ENCODE measurements at regions not wholly inside any gene's neighbourhood (a gene's known extent, or its start where the extent isn't known, plus 50 kb on each side); places are given as distances from the start of the nearest gene placed in this dataset.

GRCh38 chr1:114219172-114219868 is 65.7 kb upstream of the SYT6 start:
- no peak for DNase-seq

- no peak for DNase-seq
Observed at GRCh38 chr1:114218361-114219171, 64.9 kb upstream of the SYT6 start.

GRCh38 chr1:114216431-114217173 is 62.9 kb upstream of the SYT6 start:
- DNase-seq: no peak

DNA sequence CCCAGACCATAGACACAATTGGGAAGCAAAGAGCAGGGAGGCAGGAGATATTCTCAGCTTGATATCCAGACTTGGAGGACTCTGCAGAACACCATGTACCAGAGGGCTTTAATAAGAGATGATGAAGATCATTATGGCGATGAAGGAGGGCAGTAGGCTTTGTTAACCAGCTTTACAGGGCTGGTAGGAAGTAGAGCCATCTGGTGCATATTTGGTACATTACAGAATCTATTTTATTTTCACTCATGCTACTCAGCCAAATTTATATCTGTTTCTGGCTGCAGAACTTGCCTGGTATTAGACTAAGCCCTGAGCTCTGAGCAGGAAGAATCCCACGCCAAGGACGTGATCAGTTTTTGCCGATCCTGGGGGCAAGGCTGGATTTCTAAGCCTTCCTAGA is 61.8 kb upstream of the SYT6 start:
- no peak for DNase-seq

GRCh38 chr1:114214016-114214415 is 60.3 kb upstream of the SYT6 start:
- no peak for DNase-seq

DNA sequence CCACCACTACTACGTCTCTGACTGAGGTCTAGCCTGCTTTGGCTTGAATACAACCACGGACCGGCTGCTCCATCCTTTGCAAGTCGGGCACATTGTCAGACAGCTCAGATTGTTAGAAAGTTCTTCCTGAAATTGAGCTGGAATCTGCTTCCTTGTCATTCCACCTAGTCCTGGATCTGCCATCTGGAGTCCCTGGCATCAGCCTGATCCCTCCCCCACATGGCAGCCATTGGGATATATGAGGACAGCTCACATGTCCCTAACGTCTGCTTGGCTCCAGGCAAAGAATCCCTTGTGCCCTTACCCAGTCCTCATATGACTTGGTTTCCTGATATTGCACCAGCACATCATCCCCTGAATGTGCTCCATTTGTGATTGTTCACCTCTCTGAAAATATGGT is 56.3 kb upstream of the SYT6 start:
- no peak for DNase-seq

DNA sequence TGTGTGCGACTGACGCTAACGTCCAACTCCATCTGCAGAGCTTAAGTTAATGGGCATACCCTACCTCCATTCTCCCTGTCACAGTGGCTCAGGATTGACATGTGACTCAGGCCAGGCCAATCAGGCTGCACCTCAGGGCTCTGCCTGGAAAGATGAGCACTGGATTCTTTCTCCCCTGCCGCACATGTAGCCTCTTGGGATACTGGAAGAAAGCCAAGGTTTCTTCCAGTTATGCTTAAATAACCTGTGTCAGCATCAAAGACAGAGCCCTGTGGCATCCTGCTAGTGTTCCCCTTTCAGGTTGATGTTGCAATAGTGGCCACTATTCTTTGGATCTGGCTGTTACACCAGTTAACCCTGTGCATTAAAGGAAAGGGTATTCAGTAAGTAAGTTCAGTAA is 55.0 kb upstream of the SYT6 start:
- no peak for DNase-seq

DNA sequence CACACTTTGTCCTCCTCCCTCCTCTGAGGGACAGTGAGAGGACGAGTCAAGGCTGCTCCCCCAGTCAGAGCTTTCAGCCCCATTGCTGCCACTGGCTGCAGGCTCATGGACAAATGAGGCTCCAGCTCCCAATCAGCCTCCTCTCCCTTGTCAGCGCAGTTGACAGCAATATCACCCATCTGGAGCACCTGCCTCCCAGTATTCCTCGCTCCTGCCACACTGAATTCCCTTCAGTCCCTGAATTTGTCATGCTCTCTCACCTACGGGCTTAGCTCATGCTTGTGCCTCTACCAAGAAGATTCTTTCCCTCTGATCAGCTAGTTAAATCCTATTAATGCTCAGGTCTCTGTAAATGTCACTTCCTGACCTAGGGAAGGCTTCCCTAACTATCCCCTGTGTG is 54.4 kb upstream of the SYT6 start:
- DNase-seq: no peak

DNA sequence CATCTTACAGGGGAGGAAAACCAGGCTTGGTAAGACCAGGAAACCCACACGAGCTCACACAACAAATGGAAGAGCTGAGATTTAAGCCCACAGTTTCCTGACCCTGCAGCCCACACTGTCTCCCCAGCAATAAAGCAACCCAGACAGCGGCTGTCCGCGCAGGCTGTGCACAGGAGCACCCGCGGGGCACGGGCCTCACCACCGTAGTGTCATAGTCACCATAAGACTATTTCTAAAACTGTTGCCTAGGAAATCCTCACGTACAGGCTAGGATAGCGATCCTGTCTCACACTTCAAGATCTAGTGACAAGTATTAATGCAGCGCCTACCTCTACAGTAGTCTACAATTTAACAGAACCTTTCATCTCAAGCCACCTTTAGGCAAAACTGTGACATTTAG is 54.0 kb upstream of the SYT6 start:
- no peak for DNase-seq

DNA sequence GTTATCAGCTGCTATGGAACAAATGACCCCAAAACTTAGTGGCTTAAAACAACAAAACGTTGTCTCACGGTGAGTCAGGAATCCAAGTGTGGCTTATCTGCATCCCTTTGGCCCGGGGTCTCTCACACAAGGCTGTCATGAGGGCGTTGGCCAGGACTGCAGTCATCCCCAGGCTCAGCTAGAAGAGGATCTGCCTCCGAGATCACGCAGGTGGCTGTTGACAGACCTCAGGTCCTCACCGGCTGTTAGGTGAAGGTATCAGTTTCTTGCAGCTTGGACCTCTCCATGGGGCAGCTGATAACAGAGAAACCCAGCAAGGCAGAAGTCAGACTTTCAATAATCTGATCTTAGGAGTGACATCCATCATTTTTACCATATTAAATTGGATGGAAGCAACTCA is 52.7 kb upstream of the SYT6 start:
- DNase-seq: no peak

DNA sequence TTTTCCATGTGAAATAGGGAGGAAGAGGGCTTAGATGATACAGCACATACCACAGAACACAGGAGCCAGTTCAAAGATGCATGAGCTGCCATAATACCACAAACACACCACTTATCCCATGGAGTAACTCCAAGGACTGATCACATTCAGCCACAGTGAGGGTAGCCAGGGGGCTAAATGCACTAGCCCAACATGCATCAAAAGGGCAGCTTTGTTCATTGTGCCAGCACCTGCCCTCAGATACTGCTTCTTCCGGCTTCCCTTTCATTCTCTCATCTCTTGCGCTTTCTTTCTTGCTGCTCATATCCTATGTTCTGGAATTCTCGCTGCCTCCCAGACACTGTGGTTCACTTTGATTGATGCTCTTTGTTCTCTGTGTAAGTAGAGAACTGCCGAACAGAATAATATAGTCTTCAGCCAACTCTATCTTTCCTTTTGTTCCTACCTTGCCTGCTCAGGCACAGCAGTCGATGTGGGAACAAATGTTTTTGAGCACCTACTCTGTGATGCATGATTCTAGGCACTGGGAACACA is 50.0 kb upstream of the SYT6 start:
- no peak for DNase-seq

Data from T-helper 1 cell (primary cell).